Progenitor cell of endocrine pancreas (in vitro differentiated cells): ENCODE measurements at regions not wholly inside any gene's neighbourhood (a gene's known extent, or its start where the extent isn't known, plus 50 kb on each side); places are given as distances from the start of the nearest gene placed in this dataset.

Source experiments
- DNase-seq: peaks from one replicate; pipeline ENCODE4 v3.0.0; 2021; ENCODE audit warnings: low spot score; ENCODE audit not compliant: unreplicated experiment
- H3K27ac Mint-ChIP-seq: 2 replicates; pipeline ENCODE4 v1.8.0; 2021; ENCODE audit warnings: mild to moderate bottlenecking, moderate library complexity, mixed read lengths
- H3K27me3 Mint-ChIP-seq: 2 replicates; pipeline ENCODE4 v1.8.0; 2021; ENCODE audit warnings: mixed read lengths
- H3K36me3 Mint-ChIP-seq: 2 replicates; pipeline ENCODE4 v1.8.0; 2022; ENCODE audit warnings: mixed read lengths; ENCODE audit not compliant: insufficient read depth
- H3K4me1 Mint-ChIP-seq: 2 replicates; pipeline ENCODE4 v1.8.0; 2021; ENCODE audit warnings: low read depth, mixed read lengths
- H3K4me3 Mint-ChIP-seq: 2 replicates; pipeline ENCODE4 v1.8.0; 2021; ENCODE audit warnings: low read depth, mild to moderate bottlenecking, moderate library complexity, mixed read lengths
- H3K9me3 Mint-ChIP-seq: 2 replicates; pipeline ENCODE4 v1.8.0; 2021; ENCODE audit warnings: low read depth, mixed read lengths
- TF ChIP-seq, protein P1 (sequence below): fragments of 200-600 bp; sonication (generic); IDR thresholded peaks from one replicate; pipeline ENCODE4 v1.5.0; 2021; ENCODE audit warnings: antibody characterized with exemption, mild to moderate bottlenecking; ENCODE audit not compliant: unreplicated experiment

DNA sequence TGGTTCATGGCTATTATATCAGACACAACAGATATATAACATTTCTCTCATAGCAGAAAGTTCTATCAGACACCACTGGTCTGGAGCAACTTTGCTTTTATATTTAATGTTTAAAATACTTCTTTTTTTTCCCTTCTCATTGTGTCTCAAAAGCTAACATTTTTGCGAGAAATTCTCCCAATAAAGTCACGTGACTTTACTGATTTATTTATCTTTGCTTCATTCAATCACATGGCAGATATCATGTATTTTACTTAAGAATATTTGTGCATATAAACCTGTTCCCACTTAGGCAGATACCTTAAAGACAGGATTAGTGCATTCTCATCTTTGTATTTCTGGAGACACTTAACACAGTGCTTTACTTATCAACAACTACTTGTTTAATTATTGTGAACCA is 1093.1 kb upstream of the LRRN3 start:
- TF ChIP-seq, protein P1, sequence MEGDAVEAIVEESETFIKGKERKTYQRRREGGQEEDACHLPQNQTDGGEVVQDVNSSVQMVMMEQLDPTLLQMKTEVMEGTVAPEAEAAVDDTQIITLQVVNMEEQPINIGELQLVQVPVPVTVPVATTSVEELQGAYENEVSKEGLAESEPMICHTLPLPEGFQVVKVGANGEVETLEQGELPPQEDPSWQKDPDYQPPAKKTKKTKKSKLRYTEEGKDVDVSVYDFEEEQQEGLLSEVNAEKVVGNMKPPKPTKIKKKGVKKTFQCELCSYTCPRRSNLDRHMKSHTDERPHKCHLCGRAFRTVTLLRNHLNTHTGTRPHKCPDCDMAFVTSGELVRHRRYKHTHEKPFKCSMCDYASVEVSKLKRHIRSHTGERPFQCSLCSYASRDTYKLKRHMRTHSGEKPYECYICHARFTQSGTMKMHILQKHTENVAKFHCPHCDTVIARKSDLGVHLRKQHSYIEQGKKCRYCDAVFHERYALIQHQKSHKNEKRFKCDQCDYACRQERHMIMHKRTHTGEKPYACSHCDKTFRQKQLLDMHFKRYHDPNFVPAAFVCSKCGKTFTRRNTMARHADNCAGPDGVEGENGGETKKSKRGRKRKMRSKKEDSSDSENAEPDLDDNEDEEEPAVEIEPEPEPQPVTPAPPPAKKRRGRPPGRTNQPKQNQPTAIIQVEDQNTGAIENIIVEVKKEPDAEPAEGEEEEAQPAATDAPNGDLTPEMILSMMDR: no peak
- Mint-ChIP-seq H3K9me3 (peaks cover 4% of the 10 kb centered on the region), H3K4me1 (no peaks in the 10 kb centered on the region), H3K4me3 (no peak overlapping the region), H3K27me3 (no peaks in the 10 kb centered on the region), H3K36me3 (no peaks in the 10 kb centered on the region), H3K27ac (no peak overlapping the region)
- DNase-seq: no peak

DNA sequence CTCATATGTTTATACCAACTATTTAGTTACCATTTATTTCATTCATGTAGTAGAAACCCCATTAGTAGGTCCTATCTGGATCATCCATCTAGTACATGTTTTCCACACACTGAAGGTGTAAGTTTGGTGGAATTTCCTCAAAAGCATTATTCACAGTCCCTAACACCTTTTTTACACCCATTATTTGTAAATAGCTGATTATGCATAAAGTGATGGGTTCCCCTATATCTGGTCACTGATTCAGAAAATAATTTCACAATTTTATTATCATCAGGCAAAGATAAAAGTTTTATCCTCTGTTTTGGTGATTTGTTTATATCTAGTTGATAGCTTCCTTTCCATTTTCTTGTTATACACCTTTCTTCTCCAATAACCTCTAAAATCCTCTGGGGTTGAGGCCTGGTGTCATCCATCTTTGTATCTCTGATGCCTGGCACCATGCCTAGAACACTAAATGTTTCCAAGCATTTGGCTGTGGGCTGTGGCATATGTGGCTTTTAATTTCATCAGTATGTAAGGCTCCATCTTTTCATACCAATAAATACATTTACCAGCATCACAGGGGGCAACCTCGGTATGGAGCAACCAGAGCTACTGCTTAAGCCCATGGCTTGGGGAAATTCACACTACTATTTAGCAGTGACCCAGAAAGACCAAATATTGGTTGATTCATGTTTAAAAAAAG is 1089.5 kb upstream of the LRRN3 start:
- no peak overlapping the region for H3K4me3 Mint-ChIP-seq
- no peak for DNase-seq
- H3K4me1 Mint-ChIP-seq: no peaks in the 10 kb centered on the region
- H3K27ac Mint-ChIP-seq: no peak overlapping the region
- TF ChIP-seq, protein P1: no peak
- no peaks in the 10 kb centered on the region for H3K27me3 Mint-ChIP-seq
- no peaks in the 10 kb centered on the region for H3K36me3 Mint-ChIP-seq
- no peaks in the 10 kb centered on the region for H3K9me3 Mint-ChIP-seq

DNA sequence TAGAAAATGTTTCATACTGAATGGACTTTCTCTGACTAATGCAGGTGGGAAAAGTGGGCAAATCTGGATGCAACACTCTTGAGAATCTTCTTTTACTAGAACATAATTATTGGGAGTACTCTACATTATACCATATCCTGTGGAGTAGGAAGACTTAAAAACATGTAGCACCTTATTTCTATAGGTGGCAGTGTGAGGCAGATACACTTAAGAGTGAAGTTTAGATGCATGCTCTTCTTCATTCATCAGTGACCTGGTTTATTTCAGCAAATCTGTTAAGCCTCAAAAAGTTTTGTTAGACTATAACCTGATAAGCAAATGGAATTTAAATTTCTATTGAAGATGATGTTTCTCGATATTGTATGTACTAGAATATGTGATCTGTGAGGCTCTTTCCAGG is 1087.1 kb upstream of the LRRN3 start:
- Mint-ChIP-seq H3K27me3 (no peaks in the 10 kb centered on the region), H3K9me3 (no peaks in the 10 kb centered on the region), H3K4me1 (peaks cover 2% of the 10 kb centered on the region), H3K36me3 (no peaks in the 10 kb centered on the region), H3K27ac (no peak overlapping the region), H3K4me3 (no peak overlapping the region)
- no peak for DNase-seq
- TF ChIP-seq, protein P1: no peak

DNA sequence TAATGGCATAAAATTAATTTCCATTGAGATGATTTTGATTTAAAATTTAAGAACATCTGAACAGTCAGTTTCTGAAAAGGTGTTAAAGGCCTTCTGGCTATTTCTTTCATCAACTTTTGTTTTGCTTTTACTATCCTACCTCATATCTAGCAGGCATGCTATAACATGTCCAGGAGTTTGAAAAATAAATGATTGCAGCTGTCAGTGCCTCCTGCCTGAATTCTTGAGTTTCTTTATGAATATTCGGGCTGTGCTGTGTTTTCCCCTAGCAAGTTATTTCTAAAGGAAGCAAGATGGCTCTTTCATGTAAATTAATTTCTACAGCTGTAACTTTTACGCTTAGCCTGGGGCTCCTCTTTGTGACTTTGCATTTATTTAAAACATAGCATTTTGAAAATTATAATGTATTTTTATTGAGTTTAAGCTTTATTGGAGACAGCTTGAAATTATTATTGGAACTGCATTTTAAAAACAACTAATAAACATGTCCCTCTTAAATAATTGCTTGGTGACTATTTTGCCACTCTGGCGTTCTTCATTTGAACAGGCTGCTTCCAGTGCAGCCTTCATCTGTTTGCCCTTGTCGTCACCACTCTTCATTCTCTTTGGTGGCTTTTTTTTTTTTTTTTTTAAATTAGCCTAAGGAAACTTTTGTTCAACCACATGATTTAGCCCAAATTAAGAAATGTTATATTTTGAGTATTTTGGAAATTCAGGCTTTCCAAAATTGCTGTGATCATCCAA is 1083.4 kb upstream of the LRRN3 start:
- TF ChIP-seq, protein P1: no peak
- Mint-ChIP-seq H3K27me3 (no peaks in the 10 kb centered on the region), H3K4me3 (no peak overlapping the region), H3K4me1 (peaks cover 7% of the 10 kb centered on the region), H3K27ac (no peak overlapping the region), H3K36me3 (no peaks in the 10 kb centered on the region), H3K9me3 (no peaks in the 10 kb centered on the region)
- no peak for DNase-seq

DNA sequence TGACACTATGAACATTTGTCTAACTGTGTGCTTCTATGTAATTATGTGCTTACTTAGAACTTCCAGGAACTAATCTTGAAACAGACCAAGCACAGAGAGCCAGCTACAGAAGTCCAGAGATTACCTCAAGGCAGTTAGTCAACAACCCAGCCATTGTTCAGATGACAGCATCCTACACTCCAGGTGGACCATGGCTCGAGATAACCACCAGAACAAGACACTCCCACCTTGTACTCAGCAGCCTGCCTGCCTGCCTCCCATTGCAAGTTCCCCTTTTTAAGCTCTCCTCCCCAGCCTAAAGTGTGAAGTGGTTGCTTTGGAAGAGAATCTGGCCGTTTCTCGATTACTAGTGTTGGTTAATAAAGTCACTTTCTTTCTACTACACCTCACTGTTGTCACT is 1080.6 kb upstream of the LRRN3 start:
- Mint-ChIP-seq H3K27me3 (no peaks in the 10 kb centered on the region), H3K4me3 (no peak overlapping the region), H3K27ac (no peak overlapping the region), H3K36me3 (no peaks in the 10 kb centered on the region), H3K9me3 (no peaks in the 10 kb centered on the region), H3K4me1 (peaks cover 13% of the 10 kb centered on the region)
- TF ChIP-seq, protein P1: no peak
- DNase-seq: peak; percentile 11
